ENCODE measurements at regions not wholly inside any gene's neighbourhood (a gene's known extent, or its start where the extent isn't known, plus 50 kb on each side); places are given as distances from the start of the nearest gene placed in this dataset.

DNA sequence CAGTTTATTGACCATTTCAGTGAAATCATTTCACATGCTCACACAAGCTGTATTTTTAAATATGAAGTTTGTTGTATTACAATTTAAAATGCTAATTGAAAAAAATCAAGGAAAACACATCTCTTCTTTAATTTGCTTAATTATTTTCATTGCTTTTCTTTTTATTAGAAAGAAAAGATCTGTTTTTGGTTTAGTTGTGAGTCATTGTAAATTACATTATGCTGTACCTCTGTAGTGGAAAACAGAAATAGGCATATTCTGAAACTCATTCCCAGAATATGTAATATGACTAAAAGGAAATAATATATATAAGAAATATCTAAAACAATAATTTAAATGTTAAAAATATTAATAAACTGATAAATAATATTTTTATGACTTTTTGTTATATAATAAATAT is 161.9 kb downstream of the HGF start:
- no peak overlapping the region for H3K4me3 ChIP-seq (ENCODE audit: control insufficient read depth in 2 of 3, extremely low read depth in 1 of 3, insufficient read depth in 2 of 3, low read depth in 1 of 3, low read length in 3 of 3)
- DNase-seq (ENCODE audit: low read depth, low spot score) = no peak
- no peaks in the 10 kb centered on the region for H3K4me1 ChIP-seq (ENCODE audit: control insufficient read depth, extremely low read depth, insufficient read depth, low read length)
- no peaks in the 10 kb centered on the region for H3K27me3 ChIP-seq (ENCODE audit: control insufficient read depth, extremely low read depth, insufficient read depth, low read length)
- H3K79me2 ChIP-seq (ENCODE audit: control insufficient read depth, insufficient read depth, low read length) = no peaks in the 10 kb centered on the region
- H4K20me1 ChIP-seq (ENCODE audit: control insufficient read depth, extremely low read depth, insufficient read depth, low read length) = no peaks in the 10 kb centered on the region
- H3K36me3 ChIP-seq (ENCODE audit: control insufficient read depth in 2 of 2, extremely low read depth in 1 of 2, insufficient read depth in 2 of 2, low read length in 2 of 2) = no peaks in the 10 kb centered on the region
- FAIRE-seq = no peak
- H3K9ac ChIP-seq (ENCODE audit: control insufficient read depth, extremely low read depth, insufficient read depth, low read length) = no peak overlapping the region
- dilution Hi-C loops (cut with MboI; ENCODE audit: extremely low pct_ligation_motif_present, low sequenced_read_pairs) = no loop called here
- H2AFZ ChIP-seq (ENCODE audit: control insufficient read depth, low read length) = no peak overlapping the region
- no peak overlapping the region for H3K27ac ChIP-seq (ENCODE audit: control insufficient read depth, insufficient read depth, low read length)
- H3K9me3 ChIP-seq (ENCODE audit: control insufficient read depth, low read depth, low read length) = no peaks in the 10 kb centered on the region
- no peak overlapping the region for H3K4me2 ChIP-seq (ENCODE audit: control insufficient read depth, extremely low read depth, insufficient read depth, low read depth, low read length)
- H3K9me1 ChIP-seq (ENCODE audit: control insufficient read depth, extremely low read depth, insufficient read depth, low read length) = no peaks in the 10 kb centered on the region
- TF ChIP-seq EZH2 (IDR thresholded peaks at IDR 0.05; ENCODE audit: low read length) = no peak
- TF ChIP-seq, protein P1, sequence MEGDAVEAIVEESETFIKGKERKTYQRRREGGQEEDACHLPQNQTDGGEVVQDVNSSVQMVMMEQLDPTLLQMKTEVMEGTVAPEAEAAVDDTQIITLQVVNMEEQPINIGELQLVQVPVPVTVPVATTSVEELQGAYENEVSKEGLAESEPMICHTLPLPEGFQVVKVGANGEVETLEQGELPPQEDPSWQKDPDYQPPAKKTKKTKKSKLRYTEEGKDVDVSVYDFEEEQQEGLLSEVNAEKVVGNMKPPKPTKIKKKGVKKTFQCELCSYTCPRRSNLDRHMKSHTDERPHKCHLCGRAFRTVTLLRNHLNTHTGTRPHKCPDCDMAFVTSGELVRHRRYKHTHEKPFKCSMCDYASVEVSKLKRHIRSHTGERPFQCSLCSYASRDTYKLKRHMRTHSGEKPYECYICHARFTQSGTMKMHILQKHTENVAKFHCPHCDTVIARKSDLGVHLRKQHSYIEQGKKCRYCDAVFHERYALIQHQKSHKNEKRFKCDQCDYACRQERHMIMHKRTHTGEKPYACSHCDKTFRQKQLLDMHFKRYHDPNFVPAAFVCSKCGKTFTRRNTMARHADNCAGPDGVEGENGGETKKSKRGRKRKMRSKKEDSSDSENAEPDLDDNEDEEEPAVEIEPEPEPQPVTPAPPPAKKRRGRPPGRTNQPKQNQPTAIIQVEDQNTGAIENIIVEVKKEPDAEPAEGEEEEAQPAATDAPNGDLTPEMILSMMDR (optimal IDR thresholded peaks at IDR 0.05 in 1 of 3, IDR thresholded peaks at IDR 0.05 in 1 of 3, conservative IDR thresholded peaks at IDR 0.05 in 1 of 3; ENCODE audit: extremely low read depth in 1 of 3, insufficient read depth in 2 of 3, low read length in 3 of 3) = no peak

DNA sequence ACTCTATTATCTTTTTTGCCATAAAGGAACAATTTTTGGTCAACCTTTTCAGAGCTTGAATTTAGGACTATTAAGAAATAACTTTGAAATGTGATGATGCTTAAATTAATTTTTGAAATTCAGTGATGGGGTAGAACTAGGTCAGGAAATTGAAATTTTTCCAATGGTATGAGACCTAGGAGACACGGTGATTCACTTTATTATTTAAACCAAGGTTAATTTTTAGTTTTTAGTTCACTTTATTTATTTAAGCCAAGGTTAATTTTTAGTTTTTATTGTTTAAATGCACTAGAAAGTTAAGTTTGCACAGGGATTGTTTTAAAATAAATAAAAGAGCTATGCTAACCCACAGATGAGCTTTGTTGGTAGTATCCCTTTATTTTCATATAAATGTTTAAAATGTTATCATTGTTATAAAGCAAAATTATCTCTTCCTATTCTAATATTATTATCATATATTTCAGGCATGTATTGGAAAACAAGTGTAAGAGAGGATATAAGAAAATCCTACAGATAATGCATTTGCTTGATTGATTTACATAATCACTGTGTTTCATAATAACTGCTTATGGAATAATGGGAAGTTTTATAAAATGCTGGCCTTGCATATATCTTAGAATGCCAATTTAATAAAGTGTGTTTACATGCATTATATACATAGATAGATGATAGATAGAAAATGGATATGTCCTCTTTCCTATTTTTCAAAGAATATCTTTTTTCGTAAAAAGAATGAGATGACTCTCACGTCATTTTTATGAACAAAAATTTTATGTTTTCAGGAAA is 163.6 kb downstream of the HGF start:
- Histone ChIP-seq H3K79me2 (ENCODE audit: control insufficient read depth, insufficient read depth, low read length) (no peaks in the 10 kb centered on the region), H3K36me3 (ENCODE audit: control insufficient read depth in 2 of 2, extremely low read depth in 1 of 2, insufficient read depth in 2 of 2, low read length in 2 of 2) (no peaks in the 10 kb centered on the region), H3K27me3 (ENCODE audit: control insufficient read depth, extremely low read depth, insufficient read depth, low read length) (no peaks in the 10 kb centered on the region), H3K4me3 (ENCODE audit: control insufficient read depth in 2 of 3, extremely low read depth in 1 of 3, insufficient read depth in 2 of 3, low read depth in 1 of 3, low read length in 3 of 3) (no peak overlapping the region), H3K9ac (ENCODE audit: control insufficient read depth, extremely low read depth, insufficient read depth, low read length) (no peak overlapping the region), H3K9me3 (ENCODE audit: control insufficient read depth, low read depth, low read length) (no peaks in the 10 kb centered on the region), H3K27ac (ENCODE audit: control insufficient read depth, insufficient read depth, low read length) (no peak overlapping the region), H3K4me2 (ENCODE audit: control insufficient read depth, extremely low read depth, insufficient read depth, low read depth, low read length) (no peak overlapping the region), H3K9me1 (ENCODE audit: control insufficient read depth, extremely low read depth, insufficient read depth, low read length) (no peaks in the 10 kb centered on the region), H4K20me1 (ENCODE audit: control insufficient read depth, extremely low read depth, insufficient read depth, low read length) (no peaks in the 10 kb centered on the region), H2AFZ (ENCODE audit: control insufficient read depth, low read length) (no peak overlapping the region), H3K4me1 (ENCODE audit: control insufficient read depth, extremely low read depth, insufficient read depth, low read length) (no peaks in the 10 kb centered on the region)
- dilution Hi-C loops (cut with MboI; ENCODE audit: extremely low pct_ligation_motif_present, low sequenced_read_pairs) = no loop called here
- DNase-seq (ENCODE audit: low read depth, low spot score) = no peak
- no peak for TF ChIP-seq EZH2 (IDR thresholded peaks at IDR 0.05; ENCODE audit: low read length)
- TF ChIP-seq, protein P1 (optimal IDR thresholded peaks at IDR 0.05 in 1 of 3, IDR thresholded peaks at IDR 0.05 in 1 of 3, conservative IDR thresholded peaks at IDR 0.05 in 1 of 3; ENCODE audit: extremely low read depth in 1 of 3, insufficient read depth in 2 of 3, low read length in 3 of 3) = no peak
- FAIRE-seq = no peak
